ENCODE measurements at regions not wholly inside any gene's neighbourhood (a gene's known extent, or its start where the extent isn't known, plus 50 kb on each side); places are given as distances from the start of the nearest gene placed in this dataset.

GRCh38 chr10:30216821-30217220 is 132.3 kb downstream of the MTPAP start (continued):
- TF ChIP-seq ZNF462 (CRISPR knock-in tag; IDR thresholded peaks at IDR 0.05) (no peak), ZNF114 (CRISPR knock-in tag; IDR thresholded peaks at IDR 0.05) (no peak), CREB1 (CRISPR knock-in tag; IDR thresholded peaks at IDR 0.05; ENCODE audit: low read depth) (no peak), POLR2AphosphoS5 (IDR thresholded peaks at IDR 0.05; ENCODE audit: low read depth) (no peak), STAT1 (IDR thresholded peaks at IDR 0.05; ENCODE audit: unreplicated experiment) (no peak), JUNB (IDR thresholded peaks at IDR 0.05; ENCODE audit: unreplicated experiment) (no peak), CTCF (conservative IDR thresholded peaks at IDR 0.05; ENCODE audit: low read depth in 2 of 2) (no peak), NANOG (IDR thresholded peaks at IDR 0.05; ENCODE audit: borderline replicate concordance) (no peak), ETS1 (IDR thresholded peaks at IDR 0.05) (no peak)

All from GM23338 (cell line).